ENCODE measurements at regions not wholly inside any gene's neighbourhood (a gene's known extent, or its start where the extent isn't known, plus 50 kb on each side); places are given as distances from the start of the nearest gene placed in this dataset.
"Not testable (repeated sequence)": the region's sequence is repeated elsewhere in the genome, so short reads cannot be mapped to it uniquely, and the experiment has no call there.

DNA sequence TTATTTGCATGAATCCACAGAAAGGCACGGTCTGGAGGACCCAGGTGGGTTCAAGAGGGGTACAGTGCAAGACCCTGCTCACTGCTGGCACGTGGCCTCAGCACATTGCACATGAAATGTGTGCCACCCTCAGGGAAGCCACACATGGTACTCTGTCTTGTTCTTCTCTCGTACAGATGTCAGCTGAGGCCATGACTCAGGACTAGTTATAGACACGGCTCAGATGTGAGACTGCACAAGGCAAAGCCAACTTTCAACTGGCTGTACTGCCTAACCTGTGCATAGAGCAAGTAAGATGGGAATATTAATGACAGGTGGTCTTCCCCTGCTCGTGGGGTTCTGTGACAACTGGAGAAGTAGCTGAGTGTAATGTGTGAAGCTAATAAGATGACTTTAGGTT lies 249.4 kb upstream of the CTBP2 start:
- 71 to 85% methylated on average over 5 of the region's 5 CpGs for WGBS, 2 donors
- no peak for DNase-seq
- no peaks in the 10 kb centered on the region for H3K36me3 ChIP-seq
- FAIRE-seq: no peak
- H3K27ac ChIP-seq: no peak overlapping the region
- no peaks in the 10 kb centered on the region for H3K4me1 ChIP-seq
- no peaks in the 10 kb centered on the region for H3K27me3 ChIP-seq
- H3K9me3 ChIP-seq: no peaks in the 10 kb centered on the region
- no peak overlapping the region for H3K4me3 ChIP-seq
- no peak for ATAC-seq
- intact Hi-C loops (cut with DNase I): no loop called here
- TF ChIP-seq, protein P1, sequence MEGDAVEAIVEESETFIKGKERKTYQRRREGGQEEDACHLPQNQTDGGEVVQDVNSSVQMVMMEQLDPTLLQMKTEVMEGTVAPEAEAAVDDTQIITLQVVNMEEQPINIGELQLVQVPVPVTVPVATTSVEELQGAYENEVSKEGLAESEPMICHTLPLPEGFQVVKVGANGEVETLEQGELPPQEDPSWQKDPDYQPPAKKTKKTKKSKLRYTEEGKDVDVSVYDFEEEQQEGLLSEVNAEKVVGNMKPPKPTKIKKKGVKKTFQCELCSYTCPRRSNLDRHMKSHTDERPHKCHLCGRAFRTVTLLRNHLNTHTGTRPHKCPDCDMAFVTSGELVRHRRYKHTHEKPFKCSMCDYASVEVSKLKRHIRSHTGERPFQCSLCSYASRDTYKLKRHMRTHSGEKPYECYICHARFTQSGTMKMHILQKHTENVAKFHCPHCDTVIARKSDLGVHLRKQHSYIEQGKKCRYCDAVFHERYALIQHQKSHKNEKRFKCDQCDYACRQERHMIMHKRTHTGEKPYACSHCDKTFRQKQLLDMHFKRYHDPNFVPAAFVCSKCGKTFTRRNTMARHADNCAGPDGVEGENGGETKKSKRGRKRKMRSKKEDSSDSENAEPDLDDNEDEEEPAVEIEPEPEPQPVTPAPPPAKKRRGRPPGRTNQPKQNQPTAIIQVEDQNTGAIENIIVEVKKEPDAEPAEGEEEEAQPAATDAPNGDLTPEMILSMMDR (IDR thresholded peaks at IDR 0.05): no peak

DNA sequence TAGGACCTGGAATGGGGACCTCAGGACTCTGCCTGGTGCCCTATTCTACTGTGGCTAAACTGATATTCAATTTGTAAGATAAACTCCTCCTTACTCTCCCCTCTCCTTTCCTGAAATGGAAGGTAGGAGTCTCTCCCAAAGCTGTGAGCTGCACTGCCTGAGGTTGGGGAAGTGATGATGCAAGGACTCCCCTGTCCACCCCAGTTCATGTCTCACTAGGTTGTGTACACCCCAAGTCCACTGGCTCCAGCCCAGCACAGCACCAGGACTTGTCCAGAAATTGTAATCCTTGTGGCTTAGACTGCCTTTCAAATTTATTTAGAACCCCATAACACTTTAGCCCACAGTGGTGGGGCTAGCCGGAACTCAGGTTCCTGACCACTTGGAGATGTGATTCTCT lies 247.2 kb upstream of the CTBP2 start:
- 95 to 100% methylated on average over 1 of the region's 1 CpG for WGBS, 2 donors
- FAIRE-seq (no peak), DNase-seq (no peak), ATAC-seq (peak in 1 of 4 donors; percentile 13)
- Histone ChIP-seq H3K27ac (no peak overlapping the region), H3K36me3 (no peaks in the 10 kb centered on the region), H3K4me1 (no peaks in the 10 kb centered on the region), H3K4me3 (no peak overlapping the region), H3K27me3 (no peaks in the 10 kb centered on the region), H3K9me3 (no peaks in the 10 kb centered on the region)
- intact Hi-C loops (cut with DNase I): no loop called here
- TF ChIP-seq, protein P1 (IDR thresholded peaks at IDR 0.05): no peak

DNA sequence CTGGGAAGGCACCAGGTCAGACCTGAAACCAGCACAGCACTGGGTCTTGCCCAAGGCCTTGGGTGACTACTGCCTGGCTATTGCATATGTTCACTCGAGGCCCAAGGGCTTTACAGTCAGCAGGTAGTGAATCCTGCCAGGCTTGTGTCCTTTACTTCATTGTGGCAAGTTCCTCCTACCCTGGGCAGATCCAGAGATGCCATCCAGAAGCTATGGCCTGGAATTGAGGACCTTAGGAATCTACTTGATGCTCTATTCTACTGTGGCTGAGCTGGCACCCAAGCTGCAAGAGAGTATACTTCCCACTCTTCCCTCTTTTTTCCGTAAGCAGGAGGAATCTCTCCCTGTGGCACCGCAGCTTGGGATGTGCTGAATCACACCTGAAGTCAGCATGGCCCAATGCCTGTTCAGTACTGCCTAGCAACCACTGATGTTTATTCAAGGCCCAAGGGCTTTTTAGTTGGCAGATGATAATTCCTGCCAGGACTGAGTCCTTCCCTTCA lies 246.7 kb upstream of the CTBP2 start:
- H3K36me3 ChIP-seq: no peaks in the 10 kb centered on the region
- 35 to 51% methylated on average over 3 of the region's 3 CpGs for WGBS, 2 donors
- DNase-seq: peak in 3 of 6 donors; percentile 44 to 75 (median 48)
- no peaks in the 10 kb centered on the region for H3K27me3 ChIP-seq
- no peaks in the 10 kb centered on the region for H3K9me3 ChIP-seq
- H3K27ac ChIP-seq: no peak overlapping the region
- TF ChIP-seq, protein P1 (IDR thresholded peaks at IDR 0.05): no peak
- ATAC-seq: peak; percentile 67 to 98 (median 76)
- H3K4me3 ChIP-seq: no peak overlapping the region
- intact Hi-C loops (cut with DNase I): no loop called here
- H3K4me1 ChIP-seq: no peaks in the 10 kb centered on the region
- no peak for FAIRE-seq

DNA sequence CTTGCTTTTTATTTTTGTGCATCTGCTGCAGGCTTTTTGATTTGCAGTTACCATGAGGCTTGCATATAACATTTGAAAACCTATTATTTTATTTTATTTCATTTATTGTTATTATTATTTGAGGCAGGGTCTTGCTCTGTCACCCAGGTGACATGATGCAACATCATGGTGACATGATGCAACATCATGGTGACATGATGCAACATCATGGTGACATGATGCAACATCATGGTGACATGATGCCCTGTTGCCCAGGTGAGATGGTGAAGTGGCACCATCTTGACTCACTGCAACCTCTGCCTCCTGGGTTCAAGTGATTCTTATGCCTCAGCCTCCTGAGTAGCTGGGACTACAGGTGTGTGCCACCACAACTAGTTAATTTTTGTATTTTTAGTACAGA lies 244.5 kb upstream of the CTBP2 start:
- FAIRE-seq; DNase-seq; H3K9me3 ChIP-seq; H3K4me3 ChIP-seq; ATAC-seq; intact Hi-C loops (cut with DNase I); H3K4me1 ChIP-seq; H3K36me3 ChIP-seq; H3K27ac ChIP-seq; H3K27me3 ChIP-seq: not testable (repeated sequence)

DNA sequence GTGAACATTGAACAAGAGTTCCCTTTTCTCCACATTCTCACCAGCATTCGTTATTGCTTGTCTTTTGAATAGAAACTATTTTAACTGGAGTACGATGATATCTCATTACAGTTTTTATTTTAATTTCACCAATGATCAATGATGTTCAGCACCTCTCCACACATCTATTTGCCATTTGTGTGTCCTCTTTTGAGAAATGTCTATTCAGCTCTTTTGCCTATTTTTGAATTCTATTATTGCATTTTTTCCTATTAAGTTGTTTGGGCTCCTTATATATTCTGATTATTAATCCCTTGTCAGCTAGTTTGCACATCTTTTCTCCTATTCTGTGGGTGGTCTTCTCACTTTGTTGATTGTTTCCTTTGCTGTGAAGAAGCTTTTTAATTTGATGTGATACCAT lies 241.1 kb upstream of the CTBP2 start:
- DNase-seq: no peak
- H3K27me3 ChIP-seq: no peaks in the 10 kb centered on the region
- TF ChIP-seq, protein P1 (IDR thresholded peaks at IDR 0.05): no peak
- 87 to 94% methylated on average over 2 of the region's 2 CpGs for WGBS, 2 donors
- H3K4me3 ChIP-seq: no peak overlapping the region
- H3K9me3 ChIP-seq: no peaks in the 10 kb centered on the region
- H3K4me1 ChIP-seq: peaks cover 0 to 3% (median 0%) of the 10 kb centered on the region in 3 donors
- intact Hi-C loops (cut with DNase I): no loop called here
- ATAC-seq: no peak
- H3K36me3 ChIP-seq: no peaks in the 10 kb centered on the region
- H3K27ac ChIP-seq: no peak overlapping the region
- no peak for FAIRE-seq

Data from pancreas (tissue), 10 donors.